ENCODE measurements at regions not wholly inside any gene's neighbourhood (a gene's known extent, or its start where the extent isn't known, plus 50 kb on each side); places are given as distances from the start of the nearest gene placed in this dataset.

DNA sequence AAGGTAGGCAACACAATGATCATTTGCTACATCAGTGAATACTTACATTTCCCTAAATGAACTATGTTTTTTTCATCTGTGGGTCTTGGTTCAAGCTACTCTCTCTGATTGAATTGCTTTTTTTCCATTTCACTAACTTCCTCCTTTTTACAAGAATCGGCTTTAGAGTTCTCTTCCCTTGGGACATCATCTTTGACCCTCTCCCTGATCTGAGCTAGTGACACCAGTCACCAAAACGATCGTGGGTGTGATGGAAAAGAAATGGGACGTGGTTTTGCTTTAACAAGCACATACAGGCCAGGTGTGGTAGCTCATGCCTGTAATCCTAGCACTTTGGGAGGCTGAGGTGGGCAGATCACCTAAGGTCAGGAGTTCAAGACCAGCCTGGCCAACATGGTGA, 129.9 kb downstream of the WT1 start:
- TF ChIP-seq, protein P1, sequence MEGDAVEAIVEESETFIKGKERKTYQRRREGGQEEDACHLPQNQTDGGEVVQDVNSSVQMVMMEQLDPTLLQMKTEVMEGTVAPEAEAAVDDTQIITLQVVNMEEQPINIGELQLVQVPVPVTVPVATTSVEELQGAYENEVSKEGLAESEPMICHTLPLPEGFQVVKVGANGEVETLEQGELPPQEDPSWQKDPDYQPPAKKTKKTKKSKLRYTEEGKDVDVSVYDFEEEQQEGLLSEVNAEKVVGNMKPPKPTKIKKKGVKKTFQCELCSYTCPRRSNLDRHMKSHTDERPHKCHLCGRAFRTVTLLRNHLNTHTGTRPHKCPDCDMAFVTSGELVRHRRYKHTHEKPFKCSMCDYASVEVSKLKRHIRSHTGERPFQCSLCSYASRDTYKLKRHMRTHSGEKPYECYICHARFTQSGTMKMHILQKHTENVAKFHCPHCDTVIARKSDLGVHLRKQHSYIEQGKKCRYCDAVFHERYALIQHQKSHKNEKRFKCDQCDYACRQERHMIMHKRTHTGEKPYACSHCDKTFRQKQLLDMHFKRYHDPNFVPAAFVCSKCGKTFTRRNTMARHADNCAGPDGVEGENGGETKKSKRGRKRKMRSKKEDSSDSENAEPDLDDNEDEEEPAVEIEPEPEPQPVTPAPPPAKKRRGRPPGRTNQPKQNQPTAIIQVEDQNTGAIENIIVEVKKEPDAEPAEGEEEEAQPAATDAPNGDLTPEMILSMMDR (IDR thresholded peaks at IDR 0.05), result no peak
- TF ChIP-seq POLR2AphosphoS5 (IDR thresholded peaks at IDR 0.05; ENCODE audit: insufficient read depth in 1 of 2, low read depth in 1 of 2) (no peak), POLR2A (IDR thresholded peaks at IDR 0.05) (no peak)
